Neural progenitor cell (in vitro differentiated cells): ENCODE measurements at regions not wholly inside any gene's neighbourhood (a gene's known extent, or its start where the extent isn't known, plus 50 kb on each side); places are given as distances from the start of the nearest gene placed in this dataset.

ENCODE experiments used
- DNase-seq: peaks from one replicate; pipeline ENCODE4 v3.0.0-alpha.2; 2016; ENCODE audit warnings: low spot score
- H2AFZ ChIP-seq: fragments of 200-600 bp; sonication (generic); replicated peaks from 2 replicates; pipeline ENCODE4 v1.6.1; 2016; ENCODE audit warnings: antibody characterized with exemption
- H3F3A ChIP-seq: fragments of 200-600 bp; sonication (generic); 2 replicates; pipeline ENCODE4 v1.6.1; 2016; ENCODE audit warnings: antibody characterized with exemption, low read depth
- H3K27ac ChIP-seq: fragments of 200-600 bp; sonication (generic); 2 replicates; pipeline ENCODE4 v1.5.1; 2016; ENCODE audit warnings: mild to moderate bottlenecking
- H3K27me3 ChIP-seq: fragments of 200-600 bp; sonication (generic); 2 replicates; pipeline ENCODE4 v1.6.1; 2016; ENCODE audit warnings: mild to moderate bottlenecking, moderate library complexity
- H3K36me3 ChIP-seq: fragments of 200-600 bp; sonication (generic); 2 replicates; pipeline ENCODE4 v1.5.1; 2016
- H3K4me1 ChIP-seq: fragments of 200-600 bp; sonication (generic); 2 replicates; pipeline ENCODE4 v1.6.1; 2016; ENCODE audit warnings: mixed run types
- H3K4me2 ChIP-seq: fragments of 200-600 bp; sonication (generic); 2 replicates; pipeline ENCODE4 v1.6.1; 2016
- H3K4me3 ChIP-seq: fragments of 200-600 bp; sonication (generic); 2 replicates; pipeline ENCODE4 v1.5.1; 2016
- H3K79me2 ChIP-seq: fragments of 200-600 bp; sonication (generic); 2 replicates; pipeline ENCODE4 v1.6.1; 2016; ENCODE audit warnings: low read depth
- H3K9ac ChIP-seq: fragments of 200-600 bp; sonication (generic); 2 replicates; pipeline ENCODE4 v1.6.1; 2016
- H3K9me3 ChIP-seq: fragments of 200-600 bp; sonication (generic); 2 replicates; pipeline ENCODE4 v1.5.1; 2016; ENCODE audit warnings: low read depth
- H4K20me1 ChIP-seq: fragments of 200-600 bp; sonication (generic); 2 replicates; pipeline ENCODE4 v1.6.1; 2016; ENCODE audit warnings: low read depth
- H3K27ac Mint-ChIP-seq: 3 replicates; pipeline ENCODE4 v1.8.0; 2021; ENCODE audit warnings: mixed read lengths
- H3K27me3 Mint-ChIP-seq: 2 replicates; pipeline ENCODE4 v1.8.0; 2022; ENCODE audit warnings: low read depth, mild to moderate bottlenecking, inconsistent platforms, moderate library complexity, mixed read lengths; ENCODE audit not compliant: insufficient read depth
- H3K36me3 Mint-ChIP-seq: 3 replicates; pipeline ENCODE4 v1.8.0; 2021; ENCODE audit warnings: mixed read lengths
- H3K4me1 Mint-ChIP-seq: 3 replicates; pipeline ENCODE4 v1.8.0; 2021; ENCODE audit warnings: mixed read lengths
- H3K4me3 Mint-ChIP-seq: 3 replicates; pipeline ENCODE4 v1.8.0; 2021; ENCODE audit warnings: mild to moderate bottlenecking, moderate library complexity, mixed read lengths
- H3K9me3 Mint-ChIP-seq: 3 replicates; pipeline ENCODE4 v1.8.0; 2020; ENCODE audit warnings: mixed read lengths
- EZH2 ChIP-seq: fragments of 200-600 bp; sonication (generic); IDR thresholded peaks from 2 replicates; pipeline ENCODE4 v1.6.1; 2017; ENCODE audit warnings: antibody characterized with exemption, mild to moderate bottlenecking, moderate library complexity
- EZH2phosphoT487 ChIP-seq: fragments of 200-600 bp; sonication (generic); IDR thresholded peaks from 2 replicates; pipeline ENCODE4 v1.6.1; 2017; ENCODE audit warnings: antibody characterized with exemption
- TF ChIP-seq, protein P1 (sequence below): fragments of 200-600 bp; sonication (generic); IDR thresholded peaks from 2 replicates; pipeline ENCODE4 v1.5.1; 2017; ENCODE audit warnings: antibody characterized with exemption, mild to moderate bottlenecking

DNA sequence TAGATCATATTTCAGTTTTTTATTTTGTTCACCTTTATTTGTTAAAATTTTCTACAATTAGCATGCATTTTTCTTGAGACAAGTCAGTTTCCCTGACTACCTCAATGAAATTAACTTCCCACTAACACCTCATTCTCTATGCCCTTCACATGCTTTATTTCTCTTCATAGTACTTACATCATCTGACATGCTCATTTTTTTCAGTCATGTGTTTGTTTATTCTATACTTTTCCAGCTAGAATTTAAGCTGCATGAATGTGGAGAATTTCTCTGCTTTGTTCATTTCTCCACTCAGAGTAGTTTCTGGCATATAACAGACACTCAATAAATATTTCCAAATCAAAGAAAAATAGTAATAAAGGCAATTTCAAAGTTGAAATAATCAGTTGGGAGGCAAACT is 78.9 kb upstream of the SCN7A start:
- no peaks in the 10 kb centered on the region for H3K36me3 Mint-ChIP-seq
- H3K36me3 ChIP-seq = no peaks in the 10 kb centered on the region
- H3K27ac ChIP-seq = peak overlapping the region; percentile 83

DNA sequence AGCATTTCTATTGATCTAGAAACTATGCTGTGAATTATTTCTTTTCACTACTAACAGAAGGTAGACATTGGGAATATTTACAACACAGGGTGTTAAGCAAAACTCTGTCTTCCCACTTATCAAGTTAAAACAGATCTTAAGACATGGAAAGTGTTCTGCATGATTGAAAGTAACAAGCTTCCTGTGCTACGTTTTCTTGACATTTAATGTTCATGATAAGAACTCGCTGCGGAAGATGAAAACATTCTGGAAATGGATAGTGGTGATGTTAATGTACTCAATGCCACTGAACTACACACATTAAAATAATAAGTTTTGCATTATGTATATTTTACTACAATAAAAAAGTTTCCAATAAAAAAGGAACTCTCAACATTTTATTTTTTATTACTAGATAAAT is 74.4 kb upstream of the SCN7A start:
- Histone ChIP-seq H3K36me3 (no peaks in the 10 kb centered on the region), H3K9ac (no peak overlapping the region), H3K4me1 (peaks cover 15% of the 10 kb centered on the region), H3K4me3 (no peak overlapping the region), H4K20me1 (no peaks in the 10 kb centered on the region), H3K4me2 (no peak overlapping the region), H3F3A (peaks cover 6% of the 10 kb centered on the region), H2AFZ (no peak overlapping the region), H3K27me3 (no peaks in the 10 kb centered on the region), H3K27ac (no peak overlapping the region), H3K79me2 (no peaks in the 10 kb centered on the region), H3K9me3 (no peaks in the 10 kb centered on the region)
- Mint-ChIP-seq H3K36me3 (no peaks in the 10 kb centered on the region), H3K4me1 (peaks cover 10% of the 10 kb centered on the region), H3K27me3 (no peaks in the 10 kb centered on the region), H3K27ac (no peak overlapping the region), H3K4me3 (no peak overlapping the region), H3K9me3 (no peaks in the 10 kb centered on the region)
- TF ChIP-seq, protein P1, sequence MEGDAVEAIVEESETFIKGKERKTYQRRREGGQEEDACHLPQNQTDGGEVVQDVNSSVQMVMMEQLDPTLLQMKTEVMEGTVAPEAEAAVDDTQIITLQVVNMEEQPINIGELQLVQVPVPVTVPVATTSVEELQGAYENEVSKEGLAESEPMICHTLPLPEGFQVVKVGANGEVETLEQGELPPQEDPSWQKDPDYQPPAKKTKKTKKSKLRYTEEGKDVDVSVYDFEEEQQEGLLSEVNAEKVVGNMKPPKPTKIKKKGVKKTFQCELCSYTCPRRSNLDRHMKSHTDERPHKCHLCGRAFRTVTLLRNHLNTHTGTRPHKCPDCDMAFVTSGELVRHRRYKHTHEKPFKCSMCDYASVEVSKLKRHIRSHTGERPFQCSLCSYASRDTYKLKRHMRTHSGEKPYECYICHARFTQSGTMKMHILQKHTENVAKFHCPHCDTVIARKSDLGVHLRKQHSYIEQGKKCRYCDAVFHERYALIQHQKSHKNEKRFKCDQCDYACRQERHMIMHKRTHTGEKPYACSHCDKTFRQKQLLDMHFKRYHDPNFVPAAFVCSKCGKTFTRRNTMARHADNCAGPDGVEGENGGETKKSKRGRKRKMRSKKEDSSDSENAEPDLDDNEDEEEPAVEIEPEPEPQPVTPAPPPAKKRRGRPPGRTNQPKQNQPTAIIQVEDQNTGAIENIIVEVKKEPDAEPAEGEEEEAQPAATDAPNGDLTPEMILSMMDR = no peak
- no peak for TF ChIP-seq EZH2phosphoT487
- no peak for TF ChIP-seq EZH2
- no peak for DNase-seq

More for the DNA sequence above, 78.9 kb upstream of the SCN7A start:
- no peaks in the 10 kb centered on the region for H4K20me1 ChIP-seq
- H3K9me3 Mint-ChIP-seq = no peaks in the 10 kb centered on the region
- peak overlapping the region; percentile 1 for H2AFZ ChIP-seq
- TF ChIP-seq EZH2phosphoT487 (no peak), EZH2 (no peak)
- TF ChIP-seq, protein P1 = no peak
- no peaks in the 10 kb centered on the region for H3K9me3 ChIP-seq
- peaks cover 16% of the 10 kb centered on the region for H3K4me1 Mint-ChIP-seq
- H3K9ac ChIP-seq = no peak overlapping the region
- H3K27ac Mint-ChIP-seq = no peak overlapping the region
- H3F3A ChIP-seq = peaks cover 14% of the 10 kb centered on the region
- H3K4me3 Mint-ChIP-seq = no peak overlapping the region
- no peaks in the 10 kb centered on the region for H3K79me2 ChIP-seq
- H3K27me3 Mint-ChIP-seq = no peaks in the 10 kb centered on the region
- peak overlapping the region; percentile 60 for H3K4me2 ChIP-seq
- no peak for DNase-seq
- H3K27me3 ChIP-seq = no peaks in the 10 kb centered on the region
- peak overlapping the region; percentile 14 for H3K4me3 ChIP-seq
- H3K4me1 ChIP-seq = peaks cover 22% of the 10 kb centered on the region

DNA sequence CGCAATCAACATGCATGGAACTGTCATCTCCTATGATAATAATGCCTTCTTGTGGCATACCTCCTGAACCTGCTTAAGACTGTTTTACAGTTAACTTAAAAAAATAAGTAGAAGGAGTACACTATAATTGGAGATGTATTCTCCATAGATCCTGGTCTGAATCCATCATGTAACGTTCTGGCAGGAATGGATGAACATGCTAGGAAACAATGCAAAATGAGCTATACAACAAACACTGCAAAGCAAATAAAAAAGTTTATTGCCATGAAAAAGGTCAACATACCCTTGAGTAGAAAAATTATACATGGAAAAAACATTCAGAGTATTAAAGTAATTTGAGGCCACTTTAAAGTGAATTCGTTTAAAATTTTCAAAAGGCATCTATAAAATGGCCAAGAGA is 71.5 kb upstream of the SCN7A start:
- Mint-ChIP-seq H3K4me3 (no peak overlapping the region), H3K27ac (no peak overlapping the region), H3K36me3 (no peaks in the 10 kb centered on the region), H3K9me3 (no peaks in the 10 kb centered on the region), H3K4me1 (no peaks in the 10 kb centered on the region), H3K27me3 (no peaks in the 10 kb centered on the region)
- Histone ChIP-seq H3K4me3 (no peak overlapping the region), H3K27ac (no peak overlapping the region), H4K20me1 (no peaks in the 10 kb centered on the region), H2AFZ (no peak overlapping the region), H3K36me3 (no peaks in the 10 kb centered on the region), H3F3A (no peaks in the 10 kb centered on the region), H3K4me1 (no peaks in the 10 kb centered on the region), H3K9ac (no peak overlapping the region), H3K79me2 (no peaks in the 10 kb centered on the region), H3K9me3 (no peaks in the 10 kb centered on the region), H3K27me3 (no peaks in the 10 kb centered on the region), H3K4me2 (no peak overlapping the region)
- TF ChIP-seq EZH2 = no peak
- TF ChIP-seq EZH2phosphoT487 = no peak
- TF ChIP-seq, protein P1 = no peak
- DNase-seq = no peak

DNA sequence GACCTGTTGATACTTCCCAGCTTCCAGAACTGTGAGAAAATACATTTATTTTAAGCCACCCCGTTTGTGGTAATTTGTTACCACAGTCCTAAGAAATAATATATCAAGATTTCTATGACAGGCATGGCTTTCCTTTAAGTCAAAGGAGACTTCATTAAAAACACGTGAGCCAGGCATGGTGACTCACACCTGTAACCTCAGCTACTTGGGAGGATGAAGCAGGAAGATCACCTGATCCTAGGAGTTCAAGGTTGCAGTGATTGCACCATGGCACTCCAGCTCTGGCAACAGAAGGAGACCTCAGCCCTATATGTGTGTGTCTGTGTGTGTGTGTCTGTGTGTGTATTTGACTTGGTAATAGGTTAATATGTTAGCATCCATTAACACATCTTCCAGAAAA is 69.8 kb upstream of the SCN7A start:
- TF ChIP-seq, protein P1 = no peak
- TF ChIP-seq EZH2phosphoT487 (no peak), EZH2 (no peak)
- no peaks in the 10 kb centered on the region for H4K20me1 ChIP-seq
- no peak overlapping the region for H3K27ac Mint-ChIP-seq

More for the DNA sequence above, 69.8 kb upstream of the SCN7A start:
- no peaks in the 10 kb centered on the region for H3K9me3 ChIP-seq
- no peaks in the 10 kb centered on the region for H3K27me3 ChIP-seq
- H3K9ac ChIP-seq = no peak overlapping the region
- no peak overlapping the region for H2AFZ ChIP-seq
- Mint-ChIP-seq H3K9me3 (no peaks in the 10 kb centered on the region), H3K27me3 (no peaks in the 10 kb centered on the region), H3K4me1 (no peaks in the 10 kb centered on the region), H3K4me3 (no peak overlapping the region), H3K36me3 (no peaks in the 10 kb centered on the region)
- no peaks in the 10 kb centered on the region for H3F3A ChIP-seq
- no peak overlapping the region for H3K27ac ChIP-seq
- H3K4me2 ChIP-seq = no peak overlapping the region
- no peak for DNase-seq
- no peak overlapping the region for H3K4me3 ChIP-seq
- H3K4me1 ChIP-seq = no peaks in the 10 kb centered on the region
- H3K79me2 ChIP-seq = no peaks in the 10 kb centered on the region
- H3K36me3 ChIP-seq = no peaks in the 10 kb centered on the region
